H1 (cell line): ENCODE measurements at regions not wholly inside any gene's neighbourhood (a gene's known extent, or its start where the extent isn't known, plus 50 kb on each side); places are given as distances from the start of the nearest gene placed in this dataset.

ENCODE experiments used
- BCL11A ChIP-seq, 2 experiments: IDR thresholded peaks; one replicate each; pipeline ENCODE4 v1.6.1; 2011; ENCODE audit warnings: low read depth in 2 of 2, low read length in 2 of 2, mild to moderate bottlenecking in 2 of 2
- CEBPB ChIP-seq: IDR thresholded peaks from 2 replicates; pipeline ENCODE4 v1.6.1; 2012; ENCODE audit warnings: low read depth, low read length
- CHD1 ChIP-seq: IDR thresholded peaks from 2 replicates; pipeline ENCODE4 v1.6.1; 2012; ENCODE audit warnings: low read depth, low read length, improper control_type of control experiment
- CREB1 ChIP-seq: IDR thresholded peaks from 2 replicates; pipeline ENCODE4 v1.6.1; 2012; ENCODE audit warnings: inconsistent platforms
- CTCF ChIP-seq, 3 experiments: IDR thresholded peaks; 1 replicate in 2 of 3; 2 replicates in 1 of 3; pipeline versions ENCODE4 v1.5.1 to v1.6.1; 2011; ENCODE audit warnings: low read length in 3 of 3, mild to moderate bottlenecking in 3 of 3, inconsistent platforms in 2 of 3, low read depth in 1 of 3, moderate library complexity in 1 of 3; ENCODE audit not compliant: insufficient read depth in 1 of 3; ENCODE audit errors: control extremely low read depth in 1 of 3
- GABPA ChIP-seq: IDR thresholded peaks from 2 replicates; pipeline ENCODE4 v1.6.1; 2011; ENCODE audit warnings: mild to moderate bottlenecking, low read length, moderate library complexity, borderline replicate concordance; ENCODE audit not compliant: insufficient read depth
- POLR2A ChIP-seq, 2 experiments: IDR thresholded peaks; 1 replicate in 1 of 2; 2 replicates in 1 of 2; pipeline ENCODE4 v1.6.1; 2011; ENCODE audit warnings: low read depth in 2 of 2, low read length in 2 of 2, mild to moderate bottlenecking in 2 of 2; ENCODE audit errors: control extremely low read depth in 1 of 2
- POU5F1 ChIP-seq: IDR thresholded peaks from 2 replicates; pipeline ENCODE4 v1.6.1; 2011; ENCODE audit warnings: low read depth, mild to moderate bottlenecking, low read length, moderate library complexity
- RAD21 ChIP-seq, 2 experiments: IDR thresholded peaks in 1 of 2; conservative IDR thresholded peaks in 1 of 2; 2 replicates each; pipeline ENCODE4 v1.6.1; 2011; ENCODE audit warnings: low read depth in 2 of 2, low read length in 2 of 2, improper control_type of control experiment in 1 of 2, inconsistent platforms in 1 of 2, mild to moderate bottlenecking in 1 of 2, moderate library complexity in 1 of 2
- SIN3A ChIP-seq, 2 experiments: IDR thresholded peaks in 1 of 2; conservative IDR thresholded peaks in 1 of 2; 2 replicates each; pipeline ENCODE4 v1.6.1; 2011 to 2012; ENCODE audit warnings: low read length in 2 of 2, improper control_type of control experiment in 1 of 2, low read depth in 1 of 2, mild to moderate bottlenecking in 1 of 2
- SUZ12 ChIP-seq: fragments of 200-600 bp; sonication (generic); IDR thresholded peaks from 2 replicates; pipeline ENCODE4 v1.6.1; 2012; ENCODE audit warnings: mild to moderate bottlenecking, inconsistent platforms, low read length, moderate library complexity, mixed read lengths
- TAF7 ChIP-seq: optimal IDR thresholded peaks from 2 replicates; pipeline ENCODE3; 2011; ENCODE audit warnings: low read depth, mild to moderate bottlenecking, inconsistent platforms, low read length, moderate library complexity, borderline replicate concordance
- TCF12 ChIP-seq: IDR thresholded peaks from 2 replicates; pipeline ENCODE4 v1.6.1; 2011; ENCODE audit warnings: low read depth, mild to moderate bottlenecking, low read length
- ZNF274 ChIP-seq: IDR thresholded peaks from 2 replicates; pipeline ENCODE4 v1.7.0; 2012; ENCODE audit warnings: low read length, borderline replicate concordance; ENCODE audit errors: extremely low read depth

DNA sequence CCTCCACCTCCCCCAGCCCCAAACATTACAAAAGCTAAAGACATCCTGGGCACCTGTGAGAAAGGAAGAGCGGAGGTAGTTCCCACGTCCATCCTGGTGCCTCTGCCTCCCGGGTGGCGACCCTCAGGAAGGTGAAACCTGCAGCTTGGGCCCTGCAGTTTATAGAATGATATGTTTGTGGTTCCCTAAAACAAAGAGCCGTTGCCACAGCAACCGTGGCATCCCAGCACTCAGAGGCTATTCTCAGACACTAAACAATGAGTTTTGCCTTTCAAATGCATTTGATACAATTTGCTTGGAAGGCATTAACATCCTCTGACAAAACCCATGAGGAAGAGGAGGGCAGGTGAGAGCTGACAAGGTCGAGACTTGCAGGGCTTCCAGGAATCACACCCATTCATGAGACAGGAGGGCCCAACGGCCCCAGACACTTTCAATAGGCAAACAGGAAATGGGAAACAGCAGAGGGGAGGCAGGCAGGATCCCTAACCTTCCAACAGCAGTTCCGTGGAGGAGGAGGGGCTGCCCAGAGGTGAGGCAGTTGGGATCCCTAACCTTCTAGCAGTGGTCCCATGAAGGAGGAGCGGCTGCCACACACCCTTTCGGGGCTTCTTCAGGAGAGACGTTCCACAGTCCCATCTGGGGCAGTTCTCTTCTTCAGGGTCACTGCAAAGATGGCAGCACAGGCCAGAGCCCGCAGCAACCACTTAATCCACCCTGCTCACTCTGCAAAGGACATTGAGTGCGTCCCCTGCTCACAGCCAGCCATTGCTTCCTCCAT is 379.2 kb downstream of the SHANK2 start:
- TF ChIP-seq CEBPB (no peak), CREB1 (no peak), ZNF274 (no peak), SIN3A (conservative IDR thresholded peaks at IDR 0.05 in 1 of 2, IDR thresholded peaks at IDR 0.05 in 1 of 2; ENCODE audit: low read depth in 1 of 2, low read length in 2 of 2) (no peak), TCF12 (0 out of 2 replicates have a peak, but pooled peaks have one; percentile 15), CTCF (IDR thresholded peaks at IDR 0.05; ENCODE audit: control extremely low read depth in 1 of 3, insufficient read depth in 1 of 3, low read depth in 1 of 3, low read length in 3 of 3) (no peak), POLR2A (IDR thresholded peaks at IDR 0.05; ENCODE audit: control extremely low read depth in 1 of 2, low read depth in 2 of 2, low read length in 2 of 2) (no peak), POU5F1 (no peak), SUZ12 (no peak), GABPA (no peak), CHD1 (no peak), RAD21 (IDR thresholded peaks at IDR 0.05 in 1 of 2, conservative IDR thresholded peaks at IDR 0.05 in 1 of 2; ENCODE audit: low read depth in 2 of 2, low read length in 2 of 2) (no peak; a peak in 1 of 4 replicates), TAF7 (no peak), BCL11A (IDR thresholded peaks at IDR 0.05; ENCODE audit: low read depth in 2 of 2, low read length in 2 of 2) (no peak)
